ENCODE measurements at regions not wholly inside any gene's neighbourhood (a gene's known extent, or its start where the extent isn't known, plus 50 kb on each side); places are given as distances from the start of the nearest gene placed in this dataset.

DNA sequence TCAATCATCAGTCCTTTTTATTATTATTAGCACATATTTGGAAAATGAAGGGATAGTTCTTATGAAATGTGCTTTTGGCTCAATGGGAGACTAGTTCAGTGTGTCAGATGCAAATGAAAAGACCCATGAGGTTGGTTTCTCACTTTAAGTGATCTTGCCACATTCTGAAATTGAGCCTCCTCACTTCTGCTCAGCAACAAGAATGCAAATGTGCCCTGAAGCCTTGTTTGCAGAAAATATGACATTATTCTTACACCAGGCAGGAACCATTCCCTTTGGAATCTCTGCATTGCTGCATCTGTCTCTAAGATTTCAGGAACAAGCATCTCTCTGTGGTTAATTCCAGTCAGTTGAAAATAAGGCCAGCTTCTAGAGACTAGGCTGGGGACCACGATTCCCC, 186.1 kb upstream of the PLPP4 start (continued):
- TF ChIP-seq, protein P1, sequence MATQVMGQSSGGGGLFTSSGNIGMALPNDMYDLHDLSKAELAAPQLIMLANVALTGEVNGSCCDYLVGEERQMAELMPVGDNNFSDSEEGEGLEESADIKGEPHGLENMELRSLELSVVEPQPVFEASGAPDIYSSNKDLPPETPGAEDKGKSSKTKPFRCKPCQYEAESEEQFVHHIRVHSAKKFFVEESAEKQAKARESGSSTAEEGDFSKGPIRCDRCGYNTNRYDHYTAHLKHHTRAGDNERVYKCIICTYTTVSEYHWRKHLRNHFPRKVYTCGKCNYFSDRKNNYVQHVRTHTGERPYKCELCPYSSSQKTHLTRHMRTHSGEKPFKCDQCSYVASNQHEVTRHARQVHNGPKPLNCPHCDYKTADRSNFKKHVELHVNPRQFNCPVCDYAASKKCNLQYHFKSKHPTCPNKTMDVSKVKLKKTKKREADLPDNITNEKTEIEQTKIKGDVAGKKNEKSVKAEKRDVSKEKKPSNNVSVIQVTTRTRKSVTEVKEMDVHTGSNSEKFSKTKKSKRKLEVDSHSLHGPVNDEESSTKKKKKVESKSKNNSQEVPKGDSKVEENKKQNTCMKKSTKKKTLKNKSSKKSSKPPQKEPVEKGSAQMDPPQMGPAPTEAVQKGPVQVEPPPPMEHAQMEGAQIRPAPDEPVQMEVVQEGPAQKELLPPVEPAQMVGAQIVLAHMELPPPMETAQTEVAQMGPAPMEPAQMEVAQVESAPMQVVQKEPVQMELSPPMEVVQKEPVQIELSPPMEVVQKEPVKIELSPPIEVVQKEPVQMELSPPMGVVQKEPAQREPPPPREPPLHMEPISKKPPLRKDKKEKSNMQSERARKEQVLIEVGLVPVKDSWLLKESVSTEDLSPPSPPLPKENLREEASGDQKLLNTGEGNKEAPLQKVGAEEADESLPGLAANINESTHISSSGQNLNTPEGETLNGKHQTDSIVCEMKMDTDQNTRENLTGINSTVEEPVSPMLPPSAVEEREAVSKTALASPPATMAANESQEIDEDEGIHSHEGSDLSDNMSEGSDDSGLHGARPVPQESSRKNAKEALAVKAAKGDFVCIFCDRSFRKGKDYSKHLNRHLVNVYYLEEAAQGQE (IDR thresholded peaks at IDR 0.05): no peak
- no peak for TF ChIP-seq KDM5A (IDR thresholded peaks at IDR 0.05)
- no peak for TF ChIP-seq BHLHE40 (IDR thresholded peaks at IDR 0.05; ENCODE audit: low read depth, low read length)
- TF ChIP-seq RCOR1 (IDR thresholded peaks at IDR 0.05; ENCODE audit: low read depth, low read length): no peak
- no peak for TF ChIP-seq RFX5 (IDR thresholded peaks at IDR 0.05)
- no peak for TF ChIP-seq HOXB13 (CRISPR knock-in tag; IDR thresholded peaks at IDR 0.05; ENCODE audit: low read depth)
- no peak for TF ChIP-seq SREBF2 (IDR thresholded peaks at IDR 0.05)
- TF ChIP-seq FOXS1 (CRISPR knock-in tag; IDR thresholded peaks at IDR 0.05): no peak
- TF ChIP-seq RNF2 (IDR thresholded peaks at IDR 0.05; ENCODE audit: borderline replicate concordance, low read depth): no peak
- no peak for TF ChIP-seq POLR2A (IDR thresholded peaks at IDR 0.05; ENCODE audit: low read length)
- TF ChIP-seq, protein P2, sequence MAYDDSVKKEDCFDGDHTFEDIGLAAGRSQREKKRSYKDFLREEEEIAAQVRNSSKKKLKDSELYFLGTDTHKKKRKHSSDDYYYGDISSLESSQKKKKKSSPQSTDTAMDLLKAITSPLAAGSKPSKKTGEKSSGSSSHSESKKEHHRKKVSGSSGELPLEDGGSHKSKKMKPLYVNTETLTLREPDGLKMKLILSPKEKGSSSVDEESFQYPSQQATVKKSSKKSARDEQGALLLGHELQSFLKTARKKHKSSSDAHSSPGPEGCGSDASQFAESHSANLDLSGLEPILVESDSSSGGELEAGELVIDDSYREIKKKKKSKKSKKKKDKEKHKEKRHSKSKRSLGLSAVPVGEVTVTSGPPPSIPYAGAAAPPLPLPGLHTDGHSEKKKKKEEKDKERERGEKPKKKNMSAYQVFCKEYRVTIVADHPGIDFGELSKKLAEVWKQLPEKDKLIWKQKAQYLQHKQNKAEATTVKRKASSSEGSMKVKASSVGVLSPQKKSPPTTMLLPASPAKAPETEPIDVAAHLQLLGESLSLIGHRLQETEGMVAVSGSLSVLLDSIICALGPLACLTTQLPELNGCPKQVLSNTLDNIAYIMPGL (CRISPR knock-in tag; IDR thresholded peaks at IDR 0.05; ENCODE audit: borderline replicate concordance): no peak
- no peak for TF ChIP-seq MAFK (IDR thresholded peaks at IDR 0.05; ENCODE audit: partially characterized antibody)
- TF ChIP-seq EP300 (IDR thresholded peaks at IDR 0.05): no peak
- no peak for TF ChIP-seq CBX2 (IDR thresholded peaks at IDR 0.05; ENCODE audit: borderline replicate concordance, low read depth)
- no peak for TF ChIP-seq MYC (IDR thresholded peaks at IDR 0.05; ENCODE audit: borderline replicate concordance, low read length)

- H3K4me1 ChIP-seq: no peaks in the 10 kb centered on the region
- H3K27ac ChIP-seq: no peak overlapping the region
- ATAC-seq: no peak
- FAIRE-seq: no peak
- ChIA-PET POLR2A (no interaction called here), CTCF (no interaction called here)
- no peak overlapping the region for H3K4me2 ChIP-seq
- TF ChIP-seq ZNF302 (CRISPR knock-in tag; IDR thresholded peaks at IDR 0.05) (no peak), E2F6 (IDR thresholded peaks at IDR 0.05; ENCODE audit: borderline replicate concordance, low read depth) (no peak), NR3C1 (IDR thresholded peaks at IDR 0.05) (no peak), FOSL2 (IDR thresholded peaks at IDR 0.05) (no peak), FOSL2 (CRISPR knock-in tag; IDR thresholded peaks at IDR 0.05) (no peak), CEBPB (IDR thresholded peaks at IDR 0.05) (no peak), EP300 (IDR thresholded peaks at IDR 0.05) (no peak), PHF8 (IDR thresholded peaks at IDR 0.05; ENCODE audit: borderline replicate concordance, low read depth) (no peak)
- TF ChIP-seq, protein P3, sequence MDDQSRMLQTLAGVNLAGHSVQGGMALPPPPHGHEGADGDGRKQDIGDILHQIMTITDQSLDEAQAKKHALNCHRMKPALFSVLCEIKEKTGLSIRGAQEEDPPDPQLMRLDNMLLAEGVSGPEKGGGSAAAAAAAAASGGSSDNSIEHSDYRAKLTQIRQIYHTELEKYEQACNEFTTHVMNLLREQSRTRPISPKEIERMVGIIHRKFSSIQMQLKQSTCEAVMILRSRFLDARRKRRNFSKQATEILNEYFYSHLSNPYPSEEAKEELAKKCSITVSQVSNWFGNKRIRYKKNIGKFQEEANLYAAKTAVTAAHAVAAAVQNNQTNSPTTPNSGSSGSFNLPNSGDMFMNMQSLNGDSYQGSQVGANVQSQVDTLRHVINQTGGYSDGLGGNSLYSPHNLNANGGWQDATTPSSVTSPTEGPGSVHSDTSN (IDR thresholded peaks at IDR 0.05): no peak
- TF ChIP-seq, protein P1 (IDR thresholded peaks at IDR 0.05): no peak
- no peak overlapping the region for H3K4me3 ChIP-seq
- H3K9me3 ChIP-seq: no peaks in the 10 kb centered on the region
- no peak for DNase-seq (ENCODE audit: low read depth in 1 of 2, low spot score in 1 of 2)
Observed at GRCh38 chr10:120271696-120272095, 185.3 kb upstream of the PLPP4 start.
